ENCODE measurements at regions not wholly inside any gene's neighbourhood (a gene's known extent, or its start where the extent isn't known, plus 50 kb on each side); places are given as distances from the start of the nearest gene placed in this dataset.

DNA sequence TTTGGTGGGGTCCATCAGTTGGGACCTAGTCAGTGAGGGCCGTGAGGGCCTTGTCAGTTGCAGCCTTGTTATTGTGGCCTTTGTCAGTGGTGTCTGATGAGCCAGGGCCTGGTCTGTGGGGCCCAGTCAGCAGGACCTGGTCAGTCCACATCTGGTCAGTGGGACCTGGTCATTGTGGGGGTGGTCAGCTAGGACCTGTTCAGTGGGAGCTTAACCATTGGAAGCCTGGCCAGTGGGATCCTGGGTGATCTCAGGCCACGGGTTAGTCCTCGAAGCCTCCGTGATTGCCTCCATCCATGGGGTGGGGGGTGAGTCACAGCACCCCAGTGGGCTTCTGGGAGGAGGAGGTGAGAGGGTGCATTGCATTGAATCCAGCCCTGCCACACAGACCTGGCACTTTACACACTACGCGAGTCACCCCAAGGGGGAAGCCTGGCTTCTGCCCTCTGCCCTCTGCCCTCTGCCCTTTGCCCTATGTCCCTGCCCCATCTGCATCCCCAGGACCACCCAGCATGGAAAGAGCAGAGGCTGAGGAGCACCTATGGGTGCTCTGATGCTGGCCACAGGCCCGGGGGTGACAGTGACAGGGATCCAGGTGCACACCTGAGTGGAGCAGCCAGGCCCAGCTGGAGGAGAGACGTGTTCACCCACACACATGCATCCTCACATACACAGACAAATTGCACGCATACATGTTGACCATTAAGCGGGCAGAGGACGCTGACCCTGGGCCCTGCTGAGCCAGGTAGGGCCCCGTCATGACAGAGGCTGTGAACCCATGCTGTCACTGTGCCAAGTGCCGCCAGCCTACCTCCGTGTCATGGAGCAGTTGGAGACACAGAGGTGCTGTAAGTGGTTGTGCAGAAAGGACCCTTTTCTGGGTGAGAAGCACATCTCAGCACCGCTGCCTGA, 59.8 kb upstream of the TPM4 start:
- no peak for TF ChIP-seq CTCF (IDR thresholded peaks at IDR 0.05)
- H3K4me1 ChIP-seq, result no peaks in the 10 kb centered on the region
- no peak overlapping the region for H3K4me3 ChIP-seq
- no peaks in the 10 kb centered on the region for H3K9me3 ChIP-seq
- no peaks in the 10 kb centered on the region for H3K36me3 ChIP-seq
- no peak for DNase-seq (ENCODE audit: low spot score)
- no peaks in the 10 kb centered on the region for H3K27me3 ChIP-seq
- H3K27ac ChIP-seq, result no peak overlapping the region

DNA sequence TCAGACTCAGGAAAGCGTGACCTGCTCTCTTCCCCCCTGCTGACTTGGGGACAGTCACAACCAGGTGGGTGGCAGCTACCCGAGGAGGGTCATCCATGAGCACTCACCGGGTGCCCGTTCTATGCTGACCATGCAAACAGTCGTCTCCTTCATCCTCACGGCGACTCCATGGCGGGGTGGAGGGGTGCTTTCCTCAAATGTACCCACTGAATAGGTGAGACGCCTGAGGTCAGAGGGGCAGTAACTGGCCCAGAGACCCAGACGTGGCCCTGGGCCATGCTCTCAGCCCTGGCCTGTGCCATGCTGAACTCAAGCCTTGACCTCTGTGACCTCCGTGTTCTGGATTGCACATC, 59.2 kb upstream of the TPM4 start:
- no peak for DNase-seq (ENCODE audit: low spot score)

GRCh38 chr19:16018106-16018755, 58.1 kb upstream of the TPM4 start:
- Histone ChIP-seq H3K27ac (no peak overlapping the region), H3K9me3 (no peaks in the 10 kb centered on the region), H3K4me1 (no peaks in the 10 kb centered on the region), H3K4me3 (no peak overlapping the region), H3K36me3 (no peaks in the 10 kb centered on the region), H3K27me3 (no peaks in the 10 kb centered on the region)
- no peak for TF ChIP-seq CTCF (IDR thresholded peaks at IDR 0.05)
- DNase-seq (ENCODE audit: low spot score), result no peak

More for the DNA sequence above, 59.2 kb upstream of the TPM4 start:
- no peaks in the 10 kb centered on the region for H3K27me3 ChIP-seq
- H3K36me3 ChIP-seq, result no peaks in the 10 kb centered on the region
- no peak for TF ChIP-seq CTCF (IDR thresholded peaks at IDR 0.05)
- H3K4me1 ChIP-seq, result no peaks in the 10 kb centered on the region
- H3K9me3 ChIP-seq, result no peaks in the 10 kb centered on the region
- no peak overlapping the region for H3K27ac ChIP-seq
- H3K4me3 ChIP-seq, result no peak overlapping the region

GRCh38 chr19:16018801-16019551, 57.3 kb upstream of the TPM4 start:
- no peaks in the 10 kb centered on the region for H3K36me3 ChIP-seq
- no peak overlapping the region for H3K4me3 ChIP-seq
- no peak overlapping the region for H3K27ac ChIP-seq
- no peaks in the 10 kb centered on the region for H3K4me1 ChIP-seq
- no peaks in the 10 kb centered on the region for H3K9me3 ChIP-seq
- no peak for DNase-seq (ENCODE audit: low spot score)
- TF ChIP-seq CTCF (IDR thresholded peaks at IDR 0.05), result no peak
- no peaks in the 10 kb centered on the region for H3K27me3 ChIP-seq

- Histone ChIP-seq H3K4me3 (no peak overlapping the region), H3K4me1 (no peaks in the 10 kb centered on the region), H3K27me3 (no peaks in the 10 kb centered on the region), H3K27ac (no peak overlapping the region), H3K9me3 (no peaks in the 10 kb centered on the region), H3K36me3 (no peaks in the 10 kb centered on the region)
- no peak for TF ChIP-seq CTCF (IDR thresholded peaks at IDR 0.05)
- DNase-seq (ENCODE audit: low spot score), result no peak
These were observed 56.4 kb upstream of the TPM4 start for GRCh38 chr19:16019691-16020448.

All from right atrium auricular region (tissue), 2 donors.